NB4 (cell line): ENCODE measurements at regions not wholly inside any gene's neighbourhood (a gene's known extent, or its start where the extent isn't known, plus 50 kb on each side); places are given as distances from the start of the nearest gene placed in this dataset.

ENCODE experiments used
- MAX ChIP-seq: IDR thresholded peaks from 2 replicates; pipeline ENCODE4 v1.6.1; 2011; ENCODE audit warnings: low read depth, low read length
- POLR2A ChIP-seq: IDR thresholded peaks from 2 replicates; pipeline ENCODE4 v1.6.1; 2011; ENCODE audit warnings: mild to moderate bottlenecking; ENCODE audit not compliant: insufficient read length; ENCODE audit errors: extremely low read depth
- TF ChIP-seq, protein P1 (sequence below): IDR thresholded peaks from one replicate; pipeline ENCODE4 v1.5.1; 2012; ENCODE audit warnings: low read depth, low read length

GRCh38 chr2:120495586-120495985 is 149.7 kb downstream of the INHBB start:
- TF ChIP-seq, protein P1, sequence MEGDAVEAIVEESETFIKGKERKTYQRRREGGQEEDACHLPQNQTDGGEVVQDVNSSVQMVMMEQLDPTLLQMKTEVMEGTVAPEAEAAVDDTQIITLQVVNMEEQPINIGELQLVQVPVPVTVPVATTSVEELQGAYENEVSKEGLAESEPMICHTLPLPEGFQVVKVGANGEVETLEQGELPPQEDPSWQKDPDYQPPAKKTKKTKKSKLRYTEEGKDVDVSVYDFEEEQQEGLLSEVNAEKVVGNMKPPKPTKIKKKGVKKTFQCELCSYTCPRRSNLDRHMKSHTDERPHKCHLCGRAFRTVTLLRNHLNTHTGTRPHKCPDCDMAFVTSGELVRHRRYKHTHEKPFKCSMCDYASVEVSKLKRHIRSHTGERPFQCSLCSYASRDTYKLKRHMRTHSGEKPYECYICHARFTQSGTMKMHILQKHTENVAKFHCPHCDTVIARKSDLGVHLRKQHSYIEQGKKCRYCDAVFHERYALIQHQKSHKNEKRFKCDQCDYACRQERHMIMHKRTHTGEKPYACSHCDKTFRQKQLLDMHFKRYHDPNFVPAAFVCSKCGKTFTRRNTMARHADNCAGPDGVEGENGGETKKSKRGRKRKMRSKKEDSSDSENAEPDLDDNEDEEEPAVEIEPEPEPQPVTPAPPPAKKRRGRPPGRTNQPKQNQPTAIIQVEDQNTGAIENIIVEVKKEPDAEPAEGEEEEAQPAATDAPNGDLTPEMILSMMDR = no peak
- TF ChIP-seq POLR2A (no peak), MAX (no peak)
